Right lung (tissue), 2 donors: ENCODE measurements at regions not wholly inside any gene's neighbourhood (a gene's known extent, or its start where the extent isn't known, plus 50 kb on each side); places are given as distances from the start of the nearest gene placed in this dataset.

Experiments used
- DNase-seq, 2 donors: peaks; one replicate each; pipeline ENCODE4 v3.0.0-alpha.2; 2013

GRCh38 chr11:8323161-8323935 lies 59.7 kb upstream of the LMO1 start:
- DNase-seq = no peak

GRCh38 chr11:8321876-8322275 lies 58.2 kb upstream of the LMO1 start:
- DNase-seq = no peak

DNA sequence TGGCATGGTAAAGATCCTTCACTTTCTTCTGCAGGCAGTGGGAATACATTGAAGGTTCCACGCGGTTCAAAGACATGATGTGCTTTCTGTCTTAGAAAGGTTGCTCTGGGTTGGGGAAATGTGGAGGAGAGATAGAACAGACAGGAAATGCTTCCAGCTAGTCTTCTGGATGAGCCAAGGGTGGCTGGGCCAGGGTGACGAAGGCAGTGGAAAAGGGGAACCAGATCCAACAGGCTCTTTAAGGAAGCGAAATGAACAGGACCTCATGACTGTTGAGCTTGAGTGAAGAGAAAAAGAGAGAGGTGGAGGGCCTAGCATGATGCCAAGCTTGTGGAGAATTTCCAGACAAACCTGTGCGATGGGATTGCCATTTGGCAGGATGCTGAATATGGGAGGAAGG lies 56.4 kb upstream of the LMO1 start:
- DNase-seq = no peak

DNA sequence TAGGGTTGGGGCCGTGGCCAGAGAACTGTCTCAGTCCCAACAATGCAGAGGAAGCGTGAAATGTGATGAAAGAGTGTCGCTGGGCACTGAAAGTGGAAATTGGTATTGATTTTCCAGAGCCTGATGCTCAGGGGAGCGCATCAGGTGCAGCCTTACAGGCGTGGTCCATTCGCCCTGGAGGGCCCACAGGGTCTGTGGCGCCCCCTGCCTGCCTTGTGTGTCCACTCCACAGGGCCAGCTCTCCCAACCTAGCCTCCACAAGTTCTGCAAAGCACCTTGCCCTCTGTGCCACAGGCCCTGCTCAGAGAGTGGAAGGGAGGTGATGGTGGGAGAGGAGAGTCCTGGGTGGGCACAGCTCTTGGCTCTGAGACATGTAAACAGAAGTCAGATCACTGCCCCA lies 54.9 kb upstream of the LMO1 start:
- no peak for DNase-seq

DNA sequence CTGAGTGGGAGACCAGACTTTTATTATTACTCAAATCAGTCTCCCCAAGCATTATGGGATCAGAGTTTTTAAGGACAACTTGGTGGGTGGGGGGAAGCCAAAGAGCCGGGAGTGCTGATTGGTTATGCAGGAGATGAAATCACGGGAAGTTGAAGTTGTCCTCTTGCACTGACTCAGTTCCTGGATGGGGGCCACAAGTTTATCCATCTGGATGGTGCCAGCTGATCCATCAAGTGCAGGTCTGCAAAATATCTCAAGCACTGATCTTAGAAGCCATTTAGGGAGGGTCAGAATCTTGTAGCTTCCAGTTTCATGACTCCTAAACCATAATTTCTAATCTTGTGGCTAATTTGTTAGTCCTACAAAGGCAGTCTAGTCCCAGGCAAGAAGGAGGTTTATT lies 53.5 kb upstream of the LMO1 start:
- DNase-seq = no peak

DNA sequence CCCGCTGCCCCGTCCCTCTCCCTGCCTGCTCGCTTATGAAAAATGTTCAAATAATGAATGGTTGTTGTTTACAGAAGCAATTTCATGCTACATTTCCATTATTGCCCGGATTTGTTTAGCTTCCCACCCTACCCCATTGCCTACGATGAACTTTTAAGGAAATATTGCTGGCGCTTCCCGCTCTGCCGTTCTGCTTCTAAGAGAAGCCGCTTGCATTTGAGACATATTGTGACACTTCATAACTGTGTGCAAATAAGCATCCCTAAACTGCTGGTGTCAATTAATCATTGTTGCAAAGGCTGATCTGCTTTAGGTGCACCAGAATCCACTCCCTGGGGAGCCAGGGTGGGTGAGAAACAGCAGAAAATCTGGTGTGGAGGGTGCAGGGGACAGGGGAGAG lies 52.3 kb upstream of the LMO1 start:
- DNase-seq = no peak

DNA sequence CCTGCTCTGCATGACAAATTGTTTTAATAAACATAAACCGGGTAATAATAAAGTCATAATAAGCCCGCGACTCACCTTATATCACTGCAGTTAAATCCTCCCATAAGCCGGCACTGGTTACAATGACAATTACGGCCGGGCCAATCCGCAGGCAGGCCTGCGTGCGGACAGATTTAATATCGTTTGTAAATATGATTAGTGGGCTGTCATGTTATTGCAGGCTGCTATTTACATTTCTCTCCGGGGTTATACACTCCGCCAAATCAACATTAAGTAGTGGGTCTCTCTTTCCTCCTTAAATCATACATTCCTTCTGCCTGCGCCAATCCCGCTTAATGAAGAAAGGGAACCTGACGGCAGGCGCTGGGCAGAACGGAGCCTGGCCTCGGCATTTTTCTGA lies 51.8 kb upstream of the LMO1 start:
- no peak for DNase-seq

- DNase-seq = no peak
These were observed 51.2 kb upstream of the LMO1 start for GRCh38 chr11:8314916-8315315.

DNA sequence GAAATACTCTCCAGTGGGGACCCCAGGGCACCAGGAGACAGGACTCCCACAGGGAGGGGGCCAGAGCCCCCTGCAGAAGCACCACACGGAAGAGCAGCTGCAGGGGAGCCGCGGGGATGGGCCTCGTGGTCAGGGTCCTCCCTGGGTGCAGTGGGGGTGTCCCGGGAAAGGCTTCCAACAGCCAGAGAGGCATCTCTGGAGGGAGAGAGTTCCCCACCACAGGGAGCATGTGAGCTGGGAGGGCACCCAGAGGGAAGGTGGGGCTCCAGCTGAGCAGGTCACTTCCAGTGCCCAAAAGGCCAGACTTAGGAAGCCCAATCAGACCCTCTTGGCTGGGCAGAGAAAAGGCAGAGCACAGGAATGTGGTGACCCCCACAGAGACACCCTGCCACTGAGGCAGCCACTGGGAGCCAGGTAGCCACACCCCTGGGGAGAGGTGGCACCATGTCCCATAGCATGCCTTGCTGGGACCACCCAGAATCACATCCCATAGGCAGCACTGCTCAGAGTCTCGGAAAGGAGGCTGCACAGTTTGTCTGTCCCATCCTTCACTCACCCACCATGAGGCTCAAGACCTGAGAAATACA lies 49.9 kb upstream of the LMO1 start:
- DNase-seq = no peak
